ENCODE measurements at regions not wholly inside any gene's neighbourhood (a gene's known extent, or its start where the extent isn't known, plus 50 kb on each side); places are given as distances from the start of the nearest gene placed in this dataset.

DNA sequence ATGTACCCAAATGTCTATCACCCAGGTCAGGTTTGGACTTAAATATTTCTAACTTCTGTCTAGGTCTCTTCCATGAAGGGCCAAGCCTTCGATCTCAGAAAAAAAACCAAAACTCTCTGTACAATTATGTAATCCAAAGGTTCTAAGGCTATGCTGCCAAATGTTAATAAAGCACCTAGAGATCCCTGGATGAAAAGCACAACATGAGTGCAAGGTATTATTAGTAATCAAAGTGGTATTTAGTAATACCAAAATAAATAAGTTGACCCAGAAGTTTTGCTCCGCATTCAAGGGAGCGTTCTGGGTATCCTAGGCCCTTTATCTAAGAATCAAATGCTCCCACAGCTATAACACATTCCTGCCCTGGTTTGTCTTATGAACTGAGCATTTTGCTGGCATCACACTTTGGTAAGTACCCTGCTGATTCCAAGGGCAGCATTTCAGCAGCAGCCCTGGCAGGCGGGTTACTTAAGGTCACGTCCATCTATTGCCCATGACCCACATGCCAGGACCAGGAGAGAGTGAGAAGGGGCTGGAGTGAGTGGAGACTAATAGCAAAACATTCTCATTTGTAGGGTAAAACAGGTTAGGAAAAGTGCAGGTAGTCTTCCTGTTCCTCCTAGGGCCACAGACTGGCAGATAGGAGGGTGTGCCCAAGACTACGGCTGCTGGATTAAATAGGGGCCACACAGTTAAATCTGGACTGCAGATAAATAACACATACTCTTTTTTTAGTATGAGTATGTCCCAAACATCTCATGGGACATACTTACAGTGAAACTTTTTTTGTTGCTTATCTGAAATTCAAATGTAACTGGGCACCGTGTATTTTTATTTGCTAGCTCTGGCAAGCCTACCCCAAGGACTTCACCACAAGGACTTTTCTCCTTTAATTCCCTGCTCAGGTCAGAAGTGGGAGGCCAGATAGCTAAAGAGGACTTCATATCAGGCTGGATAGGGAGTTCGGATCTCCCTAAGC lies 76.0 kb upstream of the SNRK start:
- TF ChIP-seq EGR1 (IDR thresholded peaks at IDR 0.05) = no peak
- TF ChIP-seq, protein P1, sequence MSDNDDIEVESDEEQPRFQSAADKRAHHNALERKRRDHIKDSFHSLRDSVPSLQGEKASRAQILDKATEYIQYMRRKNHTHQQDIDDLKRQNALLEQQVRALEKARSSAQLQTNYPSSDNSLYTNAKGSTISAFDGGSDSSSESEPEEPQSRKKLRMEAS (IDR thresholded peaks at IDR 0.05) = no peak
- TF ChIP-seq TAF1 (IDR thresholded peaks at IDR 0.05; ENCODE audit: low read depth) = no peak
- no peak for TF ChIP-seq ZBTB7A (IDR thresholded peaks at IDR 0.05; ENCODE audit: low read depth)
- TF ChIP-seq NFIC (IDR thresholded peaks at IDR 0.05) = no peak
- TF ChIP-seq CREB1 (IDR thresholded peaks at IDR 0.05; ENCODE audit: low read depth) = no peak
- no peak for TF ChIP-seq TCF12 (IDR thresholded peaks at IDR 0.05; ENCODE audit: low read depth)
- TF ChIP-seq, protein P2, sequence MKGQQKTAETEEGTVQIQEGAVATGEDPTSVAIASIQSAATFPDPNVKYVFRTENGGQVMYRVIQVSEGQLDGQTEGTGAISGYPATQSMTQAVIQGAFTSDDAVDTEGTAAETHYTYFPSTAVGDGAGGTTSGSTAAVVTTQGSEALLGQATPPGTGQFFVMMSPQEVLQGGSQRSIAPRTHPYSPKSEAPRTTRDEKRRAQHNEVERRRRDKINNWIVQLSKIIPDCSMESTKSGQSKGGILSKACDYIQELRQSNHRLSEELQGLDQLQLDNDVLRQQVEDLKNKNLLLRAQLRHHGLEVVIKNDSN (IDR thresholded peaks at IDR 0.05) = no peak
- TF ChIP-seq YY1 (IDR thresholded peaks at IDR 0.05; ENCODE audit: low read depth) = no peak
- TF ChIP-seq CEBPB (IDR thresholded peaks at IDR 0.05) = no peak
- no peak for TF ChIP-seq RAD21 (IDR thresholded peaks at IDR 0.05; ENCODE audit: low read depth)
- TF ChIP-seq EP300 (IDR thresholded peaks at IDR 0.05; ENCODE audit: borderline replicate concordance) = no peak
- no peak for TF ChIP-seq TEAD4 (IDR thresholded peaks at IDR 0.05)
- TF ChIP-seq FOXM1 (IDR thresholded peaks at IDR 0.05; ENCODE audit: borderline replicate concordance, low read depth) = no peak
- TF ChIP-seq REST (IDR thresholded peaks at IDR 0.05; ENCODE audit: low read depth) = no peak

DNA sequence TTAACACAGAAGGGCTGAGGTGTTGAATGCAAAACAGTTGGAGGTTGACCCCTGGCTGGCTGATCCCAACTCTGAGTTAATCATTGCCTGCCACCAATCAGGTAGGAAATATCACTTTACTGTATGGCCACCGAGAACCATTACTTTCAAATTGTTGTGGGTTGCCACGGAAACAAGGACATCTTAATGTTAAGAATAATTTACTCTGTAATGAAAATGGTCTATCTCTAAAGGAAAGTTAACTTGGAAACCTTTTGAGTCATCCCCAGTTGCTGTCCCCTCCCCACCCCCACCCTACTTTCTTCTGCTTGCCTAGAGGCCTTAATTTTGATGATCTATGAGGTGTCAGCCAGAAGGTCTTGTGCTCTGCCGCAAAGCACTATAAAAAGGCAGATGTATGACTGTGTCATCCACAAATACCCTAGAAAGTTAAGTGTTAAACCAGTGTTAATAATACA lies 78.7 kb upstream of the SNRK start:
- TF ChIP-seq REST (IDR thresholded peaks at IDR 0.05; ENCODE audit: low read depth) = no peak
- no peak for TF ChIP-seq ZBTB7A (IDR thresholded peaks at IDR 0.05; ENCODE audit: low read depth)
- TF ChIP-seq TAF1 (IDR thresholded peaks at IDR 0.05; ENCODE audit: low read depth) = no peak
- no peak for TF ChIP-seq RAD21 (IDR thresholded peaks at IDR 0.05; ENCODE audit: low read depth)
- TF ChIP-seq NFIC (IDR thresholded peaks at IDR 0.05) = no peak
- no peak for TF ChIP-seq FOXM1 (IDR thresholded peaks at IDR 0.05; ENCODE audit: borderline replicate concordance, low read depth)
- no peak for TF ChIP-seq TEAD4 (IDR thresholded peaks at IDR 0.05)
- no peak for TF ChIP-seq YY1 (IDR thresholded peaks at IDR 0.05; ENCODE audit: low read depth)
- TF ChIP-seq CEBPB (IDR thresholded peaks at IDR 0.05) = no peak
- no peak for TF ChIP-seq EP300 (IDR thresholded peaks at IDR 0.05; ENCODE audit: borderline replicate concordance)
- TF ChIP-seq, protein P2 (IDR thresholded peaks at IDR 0.05) = no peak
- TF ChIP-seq EGR1 (IDR thresholded peaks at IDR 0.05) = no peak
- no peak for TF ChIP-seq TCF12 (IDR thresholded peaks at IDR 0.05; ENCODE audit: low read depth)
- TF ChIP-seq, protein P1 (IDR thresholded peaks at IDR 0.05) = no peak
- no peak for TF ChIP-seq CREB1 (IDR thresholded peaks at IDR 0.05; ENCODE audit: low read depth)

- TF ChIP-seq ZBTB7A (IDR thresholded peaks at IDR 0.05; ENCODE audit: low read depth) = no peak
- no peak for TF ChIP-seq CREB1 (IDR thresholded peaks at IDR 0.05; ENCODE audit: low read depth)
- no peak for TF ChIP-seq NFIC (IDR thresholded peaks at IDR 0.05)
- TF ChIP-seq CEBPB (IDR thresholded peaks at IDR 0.05) = no peak
- no peak for TF ChIP-seq EGR1 (IDR thresholded peaks at IDR 0.05)
- TF ChIP-seq RAD21 (IDR thresholded peaks at IDR 0.05; ENCODE audit: low read depth) = no peak
Measured at GRCh38 chr3:43206632-43207031, 79.7 kb upstream of the SNRK start.

GRCh38 chr3:43206105-43206504 lies 80.2 kb upstream of the SNRK start:
- no peak for TF ChIP-seq CEBPB (IDR thresholded peaks at IDR 0.05)
- no peak for TF ChIP-seq REST (IDR thresholded peaks at IDR 0.05; ENCODE audit: low read depth)
- TF ChIP-seq TCF12 (IDR thresholded peaks at IDR 0.05; ENCODE audit: low read depth) = no peak
- no peak for TF ChIP-seq NFIC (IDR thresholded peaks at IDR 0.05)

Measured in Ishikawa (cell line).